Bone marrow (tissue), 2 donors: ENCODE measurements at regions not wholly inside any gene's neighbourhood (a gene's known extent, or its start where the extent isn't known, plus 50 kb on each side); places are given as distances from the start of the nearest gene placed in this dataset.
"Not testable (repeated sequence)": the region's sequence is repeated elsewhere in the genome, so short reads cannot be mapped to it uniquely, and the experiment has no call there.

ENCODE experiments used
- DNase-seq, 2 donors: peaks; one replicate each; lab custom pipeline; 2025; lab: John Stamatoyannopoulos, UW

DNA sequence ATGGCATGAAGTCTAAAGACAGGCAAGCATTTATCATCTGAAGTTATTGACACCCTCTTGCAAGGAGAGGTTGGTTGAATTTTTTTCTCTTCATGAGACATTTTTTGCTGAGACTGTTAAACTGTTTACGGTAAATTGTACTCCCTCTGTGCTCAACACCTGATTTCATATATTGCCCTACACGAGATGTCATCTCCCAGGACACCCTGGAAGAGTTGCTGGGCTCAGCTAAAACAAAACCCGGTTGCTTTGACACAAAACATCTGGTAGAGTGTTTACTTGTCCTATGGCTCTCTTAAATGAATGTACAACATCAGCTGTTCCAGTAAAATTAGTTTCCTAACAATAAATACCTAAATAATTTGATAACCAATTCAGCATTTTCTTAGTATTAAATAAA, 533.8 kb downstream of the SOCS6 start:
- DNase-seq = no peak

DNA sequence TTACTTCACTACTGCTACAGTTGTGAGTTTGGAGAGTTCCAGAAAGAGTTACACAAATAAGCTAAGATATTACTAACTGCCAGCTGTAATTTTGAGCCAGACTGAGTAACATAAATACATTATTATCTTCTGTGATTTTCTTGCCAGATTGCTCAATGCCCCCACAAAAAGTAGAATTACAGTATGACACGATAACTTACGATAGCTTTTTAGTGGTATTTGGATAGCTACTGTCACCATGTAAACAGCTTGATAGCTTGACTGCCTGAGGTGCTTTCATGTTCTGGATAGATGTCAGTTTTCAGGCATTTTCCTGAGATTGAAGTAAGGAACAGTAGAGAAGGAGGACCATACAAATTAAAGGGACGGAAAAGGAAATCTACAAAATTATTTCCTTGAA, 533.3 kb downstream of the SOCS6 start:
- no peak for DNase-seq

- DNase-seq = no peak
These were observed 519.7 kb downstream of the SOCS6 start for GRCh38 chr18:70808481-70809056.

DNA sequence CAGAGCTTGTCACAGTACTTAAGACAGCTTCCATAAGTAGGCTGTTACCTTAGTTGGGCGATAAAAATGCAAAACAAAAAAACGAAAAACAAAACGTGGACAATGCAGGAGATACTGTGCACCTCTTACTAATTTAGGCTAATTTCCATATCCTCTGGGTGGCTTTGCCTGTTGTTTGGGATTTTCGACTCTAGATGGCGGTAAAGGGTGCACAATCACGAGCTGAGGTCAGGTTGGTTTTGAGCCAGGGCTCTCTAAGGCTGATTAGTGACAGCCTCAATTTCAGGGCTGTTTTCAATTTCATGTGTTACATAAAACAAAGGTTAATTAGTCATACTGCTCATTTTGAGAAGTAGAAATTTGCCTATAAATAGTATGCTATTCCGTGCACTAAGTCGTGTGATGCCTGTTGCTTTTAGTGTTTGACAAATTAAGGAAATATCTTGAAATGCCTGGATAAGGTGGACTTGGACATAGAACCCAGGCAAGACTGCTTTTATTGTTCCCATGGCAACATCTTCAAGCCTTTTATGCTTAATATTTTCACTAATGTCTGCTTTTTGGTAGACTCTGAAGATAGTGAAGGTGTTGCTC, 493.1 kb downstream of the SOCS6 start:
- peak in 1 of 2 donors; percentile 47 for DNase-seq

GRCh38 chr18:70766254-70766653, 477.4 kb downstream of the SOCS6 start:
- DNase-seq = not testable (repeated sequence)

DNA sequence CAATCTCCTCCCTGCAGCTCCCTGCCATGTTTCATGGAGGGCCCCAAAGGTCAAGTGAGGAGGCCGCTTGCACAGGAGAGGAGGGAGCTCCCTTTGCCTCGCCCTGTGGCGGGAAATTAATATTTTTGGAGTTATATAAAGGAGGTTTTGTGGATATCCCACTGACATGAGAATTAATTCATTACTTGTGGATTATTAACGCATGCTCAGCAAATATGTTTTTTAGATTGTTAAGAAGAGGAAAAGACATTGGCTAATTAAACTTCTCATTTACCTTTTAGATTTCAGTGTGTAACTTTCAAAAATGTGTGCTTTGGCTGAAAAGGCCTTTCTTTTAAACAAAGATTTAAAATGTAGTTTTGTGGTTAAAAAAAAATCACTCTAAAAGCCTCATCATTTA, 474.0 kb downstream of the SOCS6 start:
- no peak for DNase-seq

GRCh38 chr18:70758780-70759179, 469.9 kb downstream of the SOCS6 start:
- no peak for DNase-seq

GRCh38 chr18:70754486-70754885, 465.6 kb downstream of the SOCS6 start:
- DNase-seq = no peak

- no peak for DNase-seq
These were observed 444.1 kb downstream of the SOCS6 start for GRCh38 chr18:70732916-70733315.

GRCh38 chr18:70732188-70732587, 443.3 kb downstream of the SOCS6 start:
- DNase-seq = no peak

GRCh38 chr18:70720607-70721006, 431.8 kb downstream of the SOCS6 start:
- no peak for DNase-seq

DNA sequence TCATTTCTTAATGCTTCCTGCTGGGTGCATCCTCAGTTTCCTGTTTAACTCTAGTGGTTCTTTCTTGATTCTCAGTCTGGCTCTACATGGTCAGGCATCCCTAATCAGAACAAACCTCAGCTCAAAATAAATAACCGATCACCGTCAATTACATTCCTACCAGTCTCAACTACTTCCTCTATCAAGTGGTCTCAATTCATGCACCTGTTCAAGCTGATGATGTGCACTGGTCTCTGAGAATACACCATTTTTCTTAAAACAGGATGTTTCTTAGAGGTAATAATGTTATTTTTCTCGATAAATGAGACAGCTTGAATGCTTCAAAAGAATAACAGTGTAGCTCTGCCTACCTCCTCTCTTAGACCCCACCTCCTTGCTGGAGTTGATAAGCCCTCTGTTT, 420.9 kb downstream of the SOCS6 start:
- DNase-seq = no peak

DNA sequence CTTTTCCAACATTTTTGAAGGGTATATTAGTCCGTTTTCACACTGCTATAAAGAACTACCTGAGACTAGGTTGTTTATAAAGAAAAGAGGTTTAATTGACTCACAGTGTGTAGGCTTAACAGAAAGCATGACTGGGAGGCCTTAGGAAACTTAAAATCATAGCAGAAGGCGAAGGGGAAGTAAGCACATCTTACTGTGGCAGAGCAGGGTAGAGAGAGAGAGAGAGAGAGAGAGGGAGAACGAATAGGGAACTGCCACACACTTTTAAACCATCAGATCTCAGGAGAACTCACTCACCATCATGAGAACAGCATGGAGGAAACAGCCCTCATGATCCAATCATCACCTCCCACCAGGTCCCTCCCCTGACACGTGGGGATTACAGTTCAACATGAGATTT, 420.3 kb downstream of the SOCS6 start:
- no peak for DNase-seq

DNA sequence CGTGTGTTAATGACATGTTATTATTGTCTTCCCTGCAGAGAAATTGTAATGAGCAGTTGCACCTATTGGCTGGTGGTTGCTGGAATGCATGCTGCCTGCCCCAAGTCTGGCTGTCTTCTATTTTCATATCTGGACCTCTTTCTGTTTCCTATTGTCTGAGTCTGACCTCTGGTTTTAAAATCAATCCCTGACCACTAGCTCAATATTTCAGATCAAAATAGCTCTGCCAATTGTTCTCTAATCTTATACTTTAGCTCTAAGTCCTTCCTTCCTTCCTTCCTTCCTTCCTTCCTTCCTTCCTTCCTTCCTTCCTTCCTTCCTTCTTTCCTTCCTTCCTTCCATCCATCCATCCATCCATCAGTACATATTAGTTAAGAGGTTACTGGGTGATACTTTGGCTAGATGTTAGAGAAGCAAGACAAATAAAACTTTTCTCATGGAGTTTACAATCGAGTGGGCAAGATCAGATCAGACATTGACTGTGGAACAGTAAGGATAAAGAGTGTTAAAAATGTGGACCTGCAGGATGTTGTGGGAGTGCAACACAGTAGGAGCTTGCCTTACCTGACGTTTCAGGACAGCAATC, 417.1 kb downstream of the SOCS6 start:
- DNase-seq = no peak

DNA sequence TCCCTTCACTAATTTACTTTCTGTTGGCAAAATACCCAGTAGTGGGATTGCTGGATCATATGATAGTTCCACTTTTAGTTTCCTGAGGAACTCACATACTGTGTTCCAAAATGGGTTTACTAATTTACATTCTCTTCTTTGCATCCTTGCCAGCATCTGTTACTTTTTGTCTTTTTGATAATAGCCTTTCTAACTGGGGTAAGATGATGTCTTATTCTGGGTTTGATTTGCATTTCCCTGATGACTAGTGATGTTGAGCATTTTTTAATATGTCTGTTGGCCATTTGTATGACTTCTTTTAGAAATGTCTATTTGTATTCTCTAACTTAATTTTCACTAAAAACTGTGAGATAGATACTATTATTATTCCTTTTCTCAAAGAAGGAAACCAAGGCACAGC, 411.7 kb downstream of the SOCS6 start:
- DNase-seq = no peak

DNA sequence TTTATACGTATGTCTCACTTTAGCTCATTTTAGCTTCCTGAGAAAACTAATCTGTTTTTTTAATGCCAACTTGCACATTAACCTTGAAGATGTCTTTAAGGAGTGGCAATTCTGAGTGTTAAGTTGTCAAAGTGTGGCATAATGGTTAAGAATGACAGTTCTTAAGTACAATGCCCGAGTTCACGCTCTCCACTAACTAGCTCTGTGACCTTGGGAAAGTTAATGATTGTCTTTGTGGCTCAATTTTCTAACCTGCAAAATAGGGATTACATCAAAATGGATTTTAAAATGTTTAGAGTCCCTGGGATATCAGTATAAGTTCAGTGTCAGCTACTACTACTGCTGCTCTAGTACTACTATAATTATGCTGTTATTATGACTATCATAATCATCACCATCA, 409.7 kb downstream of the SOCS6 start:
- no peak for DNase-seq

DNA sequence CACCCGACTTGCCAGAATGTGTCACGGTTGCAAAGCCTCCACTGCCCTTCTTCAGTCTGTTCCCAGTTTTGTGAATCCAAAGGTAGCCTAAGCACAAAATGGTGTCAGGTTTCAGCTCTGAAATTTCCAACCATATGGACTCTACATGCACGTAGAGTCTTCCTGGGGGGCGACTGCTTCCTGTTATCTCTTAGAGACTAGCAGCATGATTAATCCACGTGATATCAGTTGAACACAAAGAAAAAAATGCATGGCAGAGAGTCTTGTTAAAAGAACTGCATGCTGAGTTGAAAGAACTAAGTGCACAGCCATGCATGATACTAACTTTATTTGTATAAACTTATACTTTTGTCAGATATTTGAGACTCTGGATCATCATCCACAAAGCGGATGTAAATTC, 404.4 kb downstream of the SOCS6 start:
- no peak for DNase-seq

- DNase-seq = not testable (repeated sequence)
These were observed 400.9 kb downstream of the SOCS6 start for GRCh38 chr18:70689765-70690164.

DNA sequence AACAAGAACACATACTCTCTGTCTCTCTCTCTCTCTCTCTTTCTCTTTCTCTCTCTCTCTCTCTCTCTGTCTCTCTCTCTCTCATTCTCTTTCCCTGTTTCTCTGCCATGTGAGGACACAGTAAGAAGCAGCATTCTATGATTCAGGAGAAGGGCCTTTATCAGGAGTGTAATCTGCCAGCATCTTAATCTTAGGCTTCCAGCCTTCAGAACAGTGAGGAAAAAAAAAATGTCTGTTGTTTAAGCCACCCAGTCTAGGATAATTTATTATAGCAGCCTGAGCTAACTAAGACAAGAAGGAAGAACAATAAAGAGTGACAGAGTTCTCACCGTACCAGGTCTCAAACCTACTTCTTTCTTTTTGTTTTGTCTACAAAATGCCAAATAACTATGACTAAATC, 399.4 kb downstream of the SOCS6 start:
- DNase-seq = no peak

DNA sequence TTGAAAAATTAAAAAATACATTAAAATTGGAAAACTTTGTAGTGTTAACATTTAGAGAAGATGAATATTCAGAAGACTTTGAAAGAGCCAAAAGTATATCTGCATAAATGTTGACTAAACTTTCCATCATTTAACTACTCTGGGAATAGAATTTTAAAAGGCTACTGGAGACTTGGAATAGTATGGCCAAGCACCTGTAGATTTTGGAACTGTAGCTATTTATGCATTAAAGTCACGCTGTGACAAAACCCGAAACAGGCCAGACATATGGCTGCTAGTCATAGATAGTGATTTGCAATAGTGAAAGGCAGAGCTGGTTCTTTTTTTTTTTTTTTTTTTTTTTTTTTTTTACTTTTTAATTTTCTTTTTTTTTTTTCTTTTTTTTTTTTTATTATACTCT, 396.0 kb downstream of the SOCS6 start:
- no peak for DNase-seq

- no peak for DNase-seq
These were observed 394.4 kb downstream of the SOCS6 start for GRCh38 chr18:70683263-70683662.

DNA sequence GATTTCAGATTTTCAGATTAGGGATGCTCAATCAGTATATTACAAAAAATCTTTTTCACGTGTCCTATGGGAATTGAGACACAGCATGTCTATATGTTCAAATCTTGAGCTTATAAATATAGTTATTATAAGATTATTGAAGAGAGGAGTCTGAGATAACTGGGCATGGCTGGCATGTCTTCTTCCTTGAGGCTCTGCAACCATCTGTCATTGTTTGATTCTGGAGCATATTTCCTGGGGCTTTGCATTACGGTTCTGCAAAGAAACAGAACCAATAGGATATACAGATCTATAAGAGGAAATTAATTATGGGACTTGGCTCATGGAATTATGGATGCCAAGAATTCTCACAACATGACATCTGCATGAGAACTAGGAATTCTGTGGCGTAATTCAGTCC, 386.1 kb downstream of the SOCS6 start:
- no peak for DNase-seq

GRCh38 chr18:70673831-70674230, 385.0 kb downstream of the SOCS6 start:
- DNase-seq = no peak

GRCh38 chr18:70672581-70672980, 383.7 kb downstream of the SOCS6 start:
- no peak for DNase-seq
